GM10847 (cell line): ENCODE measurements at regions not wholly inside any gene's neighbourhood (a gene's known extent, or its start where the extent isn't known, plus 50 kb on each side); places are given as distances from the start of the nearest gene placed in this dataset.

Experiments
- POLR2A ChIP-seq: IDR thresholded peaks from 2 replicates; pipeline ENCODE4 v1.6.1; 2011; ENCODE audit not compliant: insufficient read length; ENCODE audit errors: extremely low read depth

DNA sequence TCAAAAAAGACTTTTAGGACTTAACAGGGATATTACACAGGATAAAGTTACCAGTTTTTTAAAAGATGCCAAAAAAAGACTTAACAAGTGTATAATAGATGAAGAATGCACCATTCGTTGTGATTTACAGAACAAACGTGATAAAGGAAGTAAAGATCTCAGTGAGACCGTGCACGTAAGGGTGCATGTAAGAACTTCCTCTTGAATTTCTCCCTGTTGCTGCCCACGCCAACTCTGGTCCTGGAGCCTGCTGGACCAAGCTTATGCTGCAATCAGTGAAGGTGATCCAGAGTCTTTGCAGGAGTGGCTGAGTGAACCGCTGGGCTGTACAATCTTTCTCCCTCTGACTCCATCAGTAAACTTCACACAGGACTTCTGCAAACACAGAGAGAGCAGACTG is 593.7 kb downstream of the TMEM121 start:
- TF ChIP-seq POLR2A: no peak

DNA sequence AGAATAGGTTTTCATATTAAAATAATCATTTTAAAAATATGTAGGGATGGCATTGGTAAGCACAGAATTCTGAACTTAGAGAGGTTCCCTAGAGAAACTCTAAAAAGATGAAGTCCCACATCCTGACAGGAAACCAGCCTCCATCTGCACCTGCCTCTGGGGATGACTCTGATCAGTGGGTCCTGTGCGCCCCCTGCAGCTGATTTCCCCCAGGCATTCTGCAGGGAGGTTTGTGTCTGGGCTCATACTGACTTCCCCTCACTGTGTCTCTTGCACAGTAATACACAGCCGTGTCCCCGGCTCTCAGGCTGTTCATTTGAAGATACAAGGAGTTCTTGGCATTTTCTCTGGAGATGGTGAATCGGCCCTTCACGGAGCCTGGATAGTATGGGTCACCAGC is 602.9 kb downstream of the TMEM121 start:
- no peak for TF ChIP-seq POLR2A

DNA sequence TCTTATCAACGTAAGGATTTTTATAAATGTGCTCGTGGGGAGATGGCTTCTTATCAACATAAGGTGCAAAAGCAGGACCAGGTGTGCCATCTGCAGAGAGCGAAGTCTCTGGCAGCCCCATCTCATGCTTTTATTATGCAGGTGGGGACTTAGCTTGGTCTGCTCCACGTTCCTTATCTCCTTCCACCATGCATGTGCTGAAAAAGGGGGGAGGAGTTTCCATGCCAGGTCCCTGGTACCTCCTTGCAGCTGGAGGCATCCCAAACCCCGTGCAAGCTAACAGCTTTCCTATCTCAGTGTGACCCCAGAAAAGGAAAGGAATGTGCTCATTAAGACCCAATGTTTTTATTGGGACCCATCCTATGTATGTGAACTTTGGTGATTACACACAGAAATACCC is 608.5 kb downstream of the TMEM121 start:
- TF ChIP-seq POLR2A: no peak

DNA sequence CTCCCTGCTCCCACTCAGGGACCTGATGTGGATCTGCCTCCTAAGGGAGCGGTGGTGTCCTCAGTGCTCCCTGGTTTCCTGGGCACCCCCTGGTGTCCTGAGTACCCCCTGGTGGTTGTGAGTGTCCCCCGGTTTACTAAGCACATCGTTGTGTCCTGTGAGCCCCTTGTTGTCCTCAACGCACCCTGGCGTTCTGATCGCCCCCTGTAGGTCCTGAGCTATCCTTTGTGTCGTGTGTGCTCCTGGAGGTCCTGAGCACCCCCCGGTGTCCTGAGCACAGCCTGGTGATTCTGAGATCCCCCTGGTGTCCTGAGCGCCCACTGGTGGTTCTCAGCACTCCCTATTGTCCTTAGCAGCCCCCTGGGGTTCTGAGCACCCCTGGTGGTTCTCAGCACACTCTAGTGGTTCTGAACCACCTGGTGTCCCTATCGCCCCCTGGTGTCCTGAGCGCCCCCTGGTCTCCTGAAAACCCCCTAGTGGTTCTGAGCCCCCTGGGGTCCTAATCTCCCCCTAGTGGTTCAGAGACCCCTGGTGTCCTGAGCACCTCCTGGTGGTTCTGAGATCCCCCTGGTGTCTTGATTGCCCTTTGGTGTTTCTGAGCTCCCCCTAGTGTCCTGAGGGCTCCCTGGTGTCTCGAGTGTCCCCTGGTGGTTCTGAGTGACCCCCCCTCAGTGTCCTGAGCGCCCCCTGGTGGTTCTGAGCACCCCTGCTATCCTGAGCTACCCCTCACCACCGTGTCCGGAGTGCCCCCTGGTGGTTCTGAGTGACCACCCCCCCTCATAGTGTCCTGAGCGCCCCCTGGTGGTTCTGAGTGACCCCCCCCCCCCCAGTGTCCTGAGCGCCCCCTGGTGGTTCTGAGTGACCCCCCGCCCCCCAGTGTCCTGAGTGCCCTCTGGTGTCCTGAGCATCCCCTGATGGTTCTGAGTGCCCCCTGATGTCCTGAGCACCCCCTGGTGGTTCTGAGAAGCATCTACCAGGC is 615.1 kb downstream of the TMEM121 start:
- no peak for TF ChIP-seq POLR2A

DNA sequence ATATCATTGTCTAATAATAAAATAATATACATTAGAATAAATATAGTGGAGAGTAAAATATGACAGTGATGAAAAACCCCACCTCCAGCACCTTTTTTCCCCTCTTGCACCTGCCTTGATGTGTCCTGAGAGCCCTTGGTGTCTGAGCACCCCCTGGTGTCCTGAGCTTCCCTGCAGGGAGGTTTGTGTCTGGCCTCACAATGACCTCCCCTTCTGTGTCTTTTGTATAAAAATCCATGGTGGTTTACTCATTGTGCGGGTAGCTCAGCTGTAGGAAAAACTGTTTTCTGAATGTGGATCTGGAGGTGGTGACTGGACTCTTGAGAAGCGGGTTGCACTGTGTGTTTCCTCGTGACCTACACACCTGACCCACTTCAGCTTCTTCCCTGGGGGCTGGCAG is 636.9 kb downstream of the TMEM121 start:
- TF ChIP-seq POLR2A: no peak

DNA sequence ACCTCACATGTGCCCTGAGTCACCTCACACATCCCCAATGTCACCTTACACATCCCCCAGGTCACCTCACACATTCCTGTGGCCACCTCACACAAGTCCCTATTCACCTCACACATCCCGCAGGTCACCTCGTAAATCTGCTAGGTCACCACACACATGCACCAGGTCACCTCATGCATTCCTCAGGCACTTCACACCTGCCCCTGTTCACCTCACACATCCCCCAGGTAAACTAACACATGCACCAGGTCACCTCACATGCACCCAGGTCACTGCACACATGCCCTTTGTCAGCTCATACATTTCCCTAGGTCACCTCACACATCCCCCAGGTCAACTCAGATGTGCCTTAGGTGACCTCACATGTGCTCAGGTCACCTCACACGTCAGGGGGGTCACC is 639.8 kb downstream of the TMEM121 start:
- TF ChIP-seq POLR2A: no peak

DNA sequence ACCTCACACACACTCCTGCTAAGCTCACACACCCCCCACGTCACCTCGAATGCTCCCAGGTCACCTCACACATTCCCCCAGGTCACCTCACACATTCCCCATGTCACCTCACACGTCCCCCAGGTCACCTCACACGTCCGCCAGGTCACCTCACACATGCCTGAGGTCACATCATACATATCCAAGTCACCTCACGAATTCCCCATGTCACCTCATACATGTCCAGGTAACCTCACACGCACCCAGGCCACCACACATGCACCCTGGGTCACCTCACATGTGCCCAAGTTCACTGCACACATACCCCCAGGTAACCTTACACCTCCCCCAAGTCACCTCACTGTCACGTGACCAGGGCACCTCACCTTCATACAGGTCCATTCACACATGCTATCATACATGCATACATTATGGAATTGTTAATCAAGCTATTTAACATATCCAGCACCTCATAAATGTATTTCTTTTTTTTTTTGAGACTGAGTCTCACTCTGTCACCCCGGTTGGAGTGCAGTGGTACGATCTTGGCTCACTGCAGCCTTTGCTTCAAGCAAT is 640.3 kb downstream of the TMEM121 start:
- no peak for TF ChIP-seq POLR2A

DNA sequence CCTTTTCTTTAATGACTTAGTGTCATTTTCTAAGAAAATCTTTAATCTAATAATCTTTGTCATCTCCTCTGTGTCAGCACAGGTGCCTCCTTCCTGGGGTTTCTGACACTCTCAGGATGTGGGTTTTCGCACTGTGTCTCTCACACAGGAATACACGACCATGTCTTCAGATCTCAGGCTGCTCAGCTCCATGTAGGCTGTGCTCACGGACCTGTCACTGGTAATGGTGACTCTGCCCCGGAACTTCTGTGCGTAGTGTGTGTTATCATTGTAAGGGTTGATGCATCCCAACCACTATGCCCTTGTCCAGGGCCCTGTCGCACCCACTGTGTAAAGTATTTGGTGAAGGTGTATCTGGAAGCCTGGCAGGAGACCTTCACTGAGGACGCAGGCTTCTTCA is 647.8 kb downstream of the TMEM121 start:
- no peak for TF ChIP-seq POLR2A

DNA sequence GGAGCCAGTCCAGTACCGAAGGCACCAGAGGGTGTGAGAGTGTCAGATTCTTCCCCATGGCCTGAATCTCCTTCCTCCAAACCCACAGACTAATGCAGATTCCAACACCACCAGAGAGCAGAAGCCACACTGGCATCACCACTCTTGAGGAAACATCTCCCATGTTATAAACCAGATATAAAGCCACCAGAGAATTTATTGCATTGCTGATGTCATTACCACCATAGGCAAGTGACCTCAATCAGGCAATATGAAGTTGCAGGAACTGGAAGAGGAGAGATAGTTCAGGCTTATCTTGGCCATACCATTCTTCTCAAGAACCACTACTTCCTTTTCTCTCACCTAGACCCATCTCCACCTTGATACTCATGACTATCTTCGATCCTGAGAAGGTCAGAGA is 653.4 kb downstream of the TMEM121 start:
- no peak for TF ChIP-seq POLR2A

DNA sequence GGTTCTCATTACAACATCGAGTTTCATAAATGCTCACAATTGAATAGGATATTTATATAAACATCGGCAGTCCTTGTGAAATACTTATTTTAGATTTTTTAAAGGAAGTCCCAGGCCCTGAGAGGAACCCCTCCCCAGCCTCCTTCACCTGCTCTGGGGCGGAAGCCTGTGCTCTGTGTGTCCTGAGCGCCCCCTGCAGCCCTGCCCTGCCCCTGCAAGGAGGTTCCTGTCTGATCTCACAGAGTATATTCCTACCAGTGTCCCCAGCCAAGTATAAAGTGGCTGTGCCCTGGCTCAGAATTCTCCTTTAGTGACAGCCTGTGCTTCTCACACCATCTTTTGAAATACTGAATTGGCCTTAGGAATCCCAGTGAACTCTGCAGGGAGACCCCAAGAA is 659.5 kb downstream of the TMEM121 start:
- TF ChIP-seq POLR2A: no peak

DNA sequence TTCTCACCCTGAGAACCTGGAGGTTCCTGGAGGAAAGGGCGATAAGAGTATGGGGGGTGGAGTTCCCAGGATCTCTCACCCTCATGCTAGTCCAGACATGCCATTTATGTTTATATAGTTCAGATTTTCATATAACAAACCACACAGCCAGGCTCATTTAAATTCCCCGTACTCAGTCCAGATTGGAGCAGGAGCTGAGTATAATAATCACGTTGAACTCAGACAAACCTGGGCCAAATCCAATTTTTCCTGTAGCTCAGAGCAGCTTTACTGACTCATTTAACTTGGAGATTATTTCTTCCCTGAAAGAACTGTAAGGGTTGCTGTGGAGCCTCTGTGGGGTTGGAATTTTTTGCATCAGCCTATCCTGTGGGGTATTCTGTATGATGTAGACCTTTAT is 660.8 kb downstream of the TMEM121 start:
- no peak for TF ChIP-seq POLR2A

DNA sequence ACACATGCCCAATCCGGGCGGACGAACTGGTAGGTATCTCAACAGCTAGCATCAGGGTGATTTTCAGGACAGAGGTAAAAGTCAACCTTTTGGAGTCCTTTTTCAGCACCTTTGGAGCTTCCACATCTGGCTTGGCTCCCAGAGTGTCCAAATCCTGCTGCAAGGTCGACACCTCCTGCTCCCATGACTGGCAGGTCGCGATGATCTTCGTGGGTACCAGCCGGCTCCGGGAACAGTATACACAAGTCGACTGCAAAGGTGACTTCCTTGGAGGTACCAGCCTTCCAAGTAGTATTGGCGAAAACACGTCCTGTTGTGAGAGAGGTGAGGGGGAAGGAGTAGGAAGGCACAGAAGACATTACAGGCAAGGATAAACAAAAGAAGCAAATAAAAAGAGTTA is 672.7 kb downstream of the TMEM121 start:
- TF ChIP-seq POLR2A: no peak

DNA sequence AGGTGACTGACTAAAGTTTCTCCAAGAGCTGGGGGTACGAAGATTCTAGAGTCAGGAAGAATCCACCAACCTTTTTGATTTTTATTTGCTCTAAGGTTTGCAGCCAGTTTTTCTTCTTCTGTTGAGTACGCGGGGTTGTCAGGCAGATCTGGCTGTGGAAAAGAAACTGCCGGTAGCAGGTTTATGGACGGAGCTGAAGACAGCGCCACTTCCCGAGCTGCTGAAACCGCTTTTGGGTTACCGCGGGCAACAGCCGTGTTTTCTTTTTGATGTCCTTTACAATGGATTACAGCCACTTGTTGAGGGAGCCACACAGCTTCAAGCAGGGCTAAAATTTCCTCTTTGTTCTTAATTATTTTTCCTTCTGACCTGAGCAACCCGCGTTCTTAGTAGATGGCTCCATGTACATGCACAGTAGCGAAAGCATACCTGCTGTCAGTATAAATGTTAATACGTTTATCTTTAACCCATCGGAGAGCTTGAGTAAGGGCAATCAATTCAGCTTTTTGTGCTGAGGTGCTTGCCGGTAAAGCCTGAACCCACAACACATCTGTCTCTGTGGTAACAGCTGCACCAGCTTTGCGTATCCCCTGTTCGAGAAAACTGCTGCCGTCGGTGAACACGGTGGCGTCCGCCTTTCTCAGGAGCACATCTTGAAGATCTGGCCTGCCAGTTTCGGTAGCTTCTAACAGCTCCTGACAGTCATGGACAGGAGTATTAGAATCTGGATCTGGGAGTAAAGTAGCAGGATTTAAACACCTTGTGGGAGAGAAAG is 674.3 kb downstream of the TMEM121 start:
- no peak for TF ChIP-seq POLR2A

DNA sequence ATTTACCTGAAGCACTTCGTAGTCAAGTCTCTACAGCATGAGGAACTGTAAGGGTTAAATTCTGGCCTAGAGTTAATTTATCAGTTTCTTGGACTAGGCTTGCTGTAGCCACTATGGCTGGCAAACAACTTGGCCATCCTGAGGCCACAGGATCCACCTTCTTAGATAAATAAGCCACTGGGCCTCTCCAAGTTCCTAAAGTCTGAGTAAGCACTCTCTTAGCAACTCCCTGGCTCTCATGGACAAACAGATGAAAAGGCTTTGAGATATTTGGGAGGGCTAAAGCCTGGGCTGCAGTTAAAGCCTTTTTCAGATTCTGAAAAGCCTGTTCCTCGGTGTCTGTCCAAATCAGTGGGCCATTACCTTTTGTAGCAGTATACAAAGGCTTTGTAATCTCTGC is 675.0 kb downstream of the TMEM121 start:
- no peak for TF ChIP-seq POLR2A

DNA sequence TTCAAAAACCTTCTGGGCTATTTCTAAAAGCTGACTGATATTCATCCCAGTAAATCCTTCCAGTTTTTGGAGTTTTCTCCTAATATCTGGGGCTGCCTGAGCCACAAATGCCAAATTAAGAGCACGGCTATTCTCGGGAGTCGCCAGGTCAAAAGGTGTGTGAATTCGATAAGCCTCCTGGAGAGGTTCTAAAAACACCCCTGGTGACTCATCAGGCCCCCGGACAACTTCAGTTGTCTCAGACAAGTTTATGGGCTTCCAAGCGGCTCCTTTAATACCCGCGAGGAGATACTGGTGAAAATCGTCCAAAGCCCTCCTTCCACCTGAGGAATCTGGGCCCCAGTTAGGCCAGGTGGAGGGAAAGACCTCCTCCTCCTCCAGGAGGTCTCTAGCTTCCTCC is 677.1 kb downstream of the TMEM121 start:
- no peak for TF ChIP-seq POLR2A

DNA sequence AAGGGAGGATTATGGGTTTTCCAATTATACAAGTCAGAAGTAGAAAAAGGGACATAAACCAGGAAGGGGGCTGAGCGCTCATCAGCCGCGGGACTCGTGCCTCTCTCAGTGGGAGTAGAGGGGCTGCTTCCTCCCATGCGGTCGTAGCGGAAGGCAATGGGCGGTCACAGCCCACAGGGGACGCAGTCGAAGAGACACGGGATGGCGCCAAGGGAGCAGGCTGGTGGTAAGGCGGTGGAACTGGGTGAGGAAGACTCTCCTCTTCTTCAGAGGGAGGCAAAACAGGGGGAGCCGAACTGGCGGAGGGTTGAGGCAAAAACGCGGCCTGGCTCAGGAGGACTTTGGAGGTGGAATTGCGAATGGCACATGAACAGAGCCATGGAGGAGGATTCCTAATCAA is 677.7 kb downstream of the TMEM121 start:
- TF ChIP-seq POLR2A: no peak

DNA sequence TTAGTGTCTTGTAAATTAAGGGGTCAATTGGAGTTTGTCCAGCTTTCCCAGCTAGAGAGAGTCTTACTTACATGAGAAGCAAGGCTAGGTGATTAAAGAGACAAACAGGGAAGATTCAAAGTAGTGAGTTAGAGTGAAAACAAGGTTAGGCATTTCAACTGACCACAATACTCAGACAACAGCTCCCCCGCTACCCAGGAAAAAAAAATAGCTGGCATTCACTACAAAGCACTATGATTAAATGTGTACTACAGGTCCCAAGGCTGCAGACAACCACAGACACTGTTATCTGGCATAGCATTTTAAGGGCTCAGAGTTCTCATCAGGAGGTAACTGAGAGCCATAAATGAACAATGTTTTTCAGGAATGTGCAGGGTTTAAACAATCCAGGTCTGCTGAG is 680.9 kb downstream of the TMEM121 start:
- TF ChIP-seq POLR2A: no peak

DNA sequence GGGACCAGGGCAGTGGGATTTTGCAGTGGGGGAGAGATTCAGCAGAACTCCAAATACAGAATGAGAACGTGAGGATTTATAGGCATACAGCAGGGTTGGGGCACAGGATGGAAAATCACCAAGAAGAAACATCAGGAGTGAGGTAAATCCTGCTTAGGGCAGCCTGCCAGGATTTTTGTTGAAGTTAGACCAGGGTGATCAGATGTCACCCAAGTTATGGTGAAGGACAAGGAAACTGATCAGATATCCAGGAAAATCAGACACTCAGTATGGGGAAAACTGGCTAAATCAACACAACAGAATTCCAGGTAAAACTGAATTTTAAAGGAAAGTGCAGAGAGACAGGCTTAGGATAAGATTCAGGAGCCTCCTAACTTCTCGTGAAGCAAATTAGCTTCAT is 682.4 kb downstream of the TMEM121 start:
- no peak for TF ChIP-seq POLR2A
